ENCODE measurements at regions not wholly inside any gene's neighbourhood (a gene's known extent, or its start where the extent isn't known, plus 50 kb on each side); places are given as distances from the start of the nearest gene placed in this dataset.

- no peaks in the 10 kb centered on the region for H3K4me1 ChIP-seq (ENCODE audit: insufficient read depth, poor library complexity, severe bottlenecking)
- no peaks in the 10 kb centered on the region for H3K36me3 ChIP-seq (ENCODE audit: low read depth)
- no peaks in the 10 kb centered on the region for H3K27me3 ChIP-seq (ENCODE audit: insufficient read depth, poor library complexity, severe bottlenecking)
- H3K4me3 ChIP-seq (ENCODE audit: severe bottlenecking), result no peak overlapping the region
- ATAC-seq (ENCODE audit: low read depth) (no peak), DNase-seq (ENCODE audit: low spot score) (no peak)
- no peaks in the 10 kb centered on the region for H3K9me3 ChIP-seq (ENCODE audit: severe bottlenecking)
- no peak overlapping the region for H3K27ac ChIP-seq (ENCODE audit: poor library complexity, severe bottlenecking)
- TF ChIP-seq, protein P1, sequence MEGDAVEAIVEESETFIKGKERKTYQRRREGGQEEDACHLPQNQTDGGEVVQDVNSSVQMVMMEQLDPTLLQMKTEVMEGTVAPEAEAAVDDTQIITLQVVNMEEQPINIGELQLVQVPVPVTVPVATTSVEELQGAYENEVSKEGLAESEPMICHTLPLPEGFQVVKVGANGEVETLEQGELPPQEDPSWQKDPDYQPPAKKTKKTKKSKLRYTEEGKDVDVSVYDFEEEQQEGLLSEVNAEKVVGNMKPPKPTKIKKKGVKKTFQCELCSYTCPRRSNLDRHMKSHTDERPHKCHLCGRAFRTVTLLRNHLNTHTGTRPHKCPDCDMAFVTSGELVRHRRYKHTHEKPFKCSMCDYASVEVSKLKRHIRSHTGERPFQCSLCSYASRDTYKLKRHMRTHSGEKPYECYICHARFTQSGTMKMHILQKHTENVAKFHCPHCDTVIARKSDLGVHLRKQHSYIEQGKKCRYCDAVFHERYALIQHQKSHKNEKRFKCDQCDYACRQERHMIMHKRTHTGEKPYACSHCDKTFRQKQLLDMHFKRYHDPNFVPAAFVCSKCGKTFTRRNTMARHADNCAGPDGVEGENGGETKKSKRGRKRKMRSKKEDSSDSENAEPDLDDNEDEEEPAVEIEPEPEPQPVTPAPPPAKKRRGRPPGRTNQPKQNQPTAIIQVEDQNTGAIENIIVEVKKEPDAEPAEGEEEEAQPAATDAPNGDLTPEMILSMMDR (IDR thresholded peaks at IDR 0.05; ENCODE audit: poor library complexity, severe bottlenecking), result no peak
Measured at GRCh38 chr2:147547440-147547839, 297.4 kb upstream of the ACVR2A start.

DNA sequence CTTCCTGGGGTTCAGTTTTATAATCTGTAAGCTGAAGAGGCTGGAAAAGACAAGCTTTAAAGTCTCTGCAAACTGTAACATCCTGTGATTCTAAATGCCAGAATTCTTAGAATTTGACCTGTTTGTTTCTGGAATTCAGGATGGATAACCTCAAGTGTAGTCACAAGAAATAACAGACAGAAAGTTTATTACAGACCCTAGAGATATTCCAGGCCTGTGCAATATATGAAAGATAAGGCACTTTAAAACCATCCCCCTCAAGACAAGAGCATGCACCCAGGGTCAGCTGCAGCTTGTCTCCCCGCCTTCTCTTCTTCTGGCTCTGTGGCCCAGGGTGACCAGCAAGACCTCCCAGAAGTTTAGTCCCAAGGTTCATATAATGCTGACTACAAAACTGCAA is 298.7 kb upstream of the ACVR2A start:
- H3K27me3 ChIP-seq (ENCODE audit: insufficient read depth, poor library complexity, severe bottlenecking), result no peaks in the 10 kb centered on the region
- H3K4me3 ChIP-seq (ENCODE audit: severe bottlenecking), result no peak overlapping the region
- H3K27ac ChIP-seq (ENCODE audit: poor library complexity, severe bottlenecking), result no peak overlapping the region
- no peaks in the 10 kb centered on the region for H3K4me1 ChIP-seq (ENCODE audit: insufficient read depth, poor library complexity, severe bottlenecking)
- DNase-seq (ENCODE audit: low spot score) (no peak), ATAC-seq (ENCODE audit: low read depth) (no peak)
- H3K36me3 ChIP-seq (ENCODE audit: low read depth), result no peaks in the 10 kb centered on the region
- H3K9me3 ChIP-seq (ENCODE audit: severe bottlenecking), result no peaks in the 10 kb centered on the region
- TF ChIP-seq, protein P1 (IDR thresholded peaks at IDR 0.05; ENCODE audit: poor library complexity, severe bottlenecking), result no peak

- no peaks in the 10 kb centered on the region for H3K4me1 ChIP-seq (ENCODE audit: insufficient read depth, poor library complexity, severe bottlenecking)
- H3K36me3 ChIP-seq (ENCODE audit: low read depth), result no peaks in the 10 kb centered on the region
- DNase-seq (ENCODE audit: low spot score), result no peak
- no peaks in the 10 kb centered on the region for H3K9me3 ChIP-seq (ENCODE audit: severe bottlenecking)
- no peak overlapping the region for H3K4me3 ChIP-seq (ENCODE audit: severe bottlenecking)
- TF ChIP-seq, protein P1 (IDR thresholded peaks at IDR 0.05; ENCODE audit: poor library complexity, severe bottlenecking), result no peak
- no peak overlapping the region for H3K27ac ChIP-seq (ENCODE audit: poor library complexity, severe bottlenecking)
- H3K27me3 ChIP-seq (ENCODE audit: insufficient read depth, poor library complexity, severe bottlenecking), result no peaks in the 10 kb centered on the region
- 0 out of 3 replicates have a peak, but pooled peaks have one; percentile 31 for ATAC-seq (ENCODE audit: low read depth)
Measured at GRCh38 chr2:147543056-147543455, 301.8 kb upstream of the ACVR2A start.

DNA sequence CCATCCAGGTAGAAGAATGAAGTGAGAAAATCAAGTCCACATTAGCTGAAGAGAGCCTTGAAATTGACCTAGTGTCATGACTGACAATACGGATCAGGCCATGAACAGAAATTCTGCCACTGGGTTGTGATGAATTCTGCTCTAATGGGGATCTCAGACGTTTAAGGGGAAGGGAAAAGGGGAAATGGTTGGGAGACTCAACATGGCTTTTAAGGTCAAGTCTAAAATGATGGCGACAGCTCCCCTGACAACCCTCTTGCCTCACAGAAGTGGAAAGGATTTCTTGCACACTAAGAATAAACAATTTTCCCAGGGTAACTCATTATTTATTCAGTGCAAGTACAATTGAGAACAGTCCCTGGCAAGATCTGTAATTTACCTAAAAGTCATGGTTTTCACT is 302.5 kb upstream of the ACVR2A start:
- H3K9me3 ChIP-seq (ENCODE audit: severe bottlenecking), result no peaks in the 10 kb centered on the region
- H3K36me3 ChIP-seq (ENCODE audit: low read depth), result no peaks in the 10 kb centered on the region
- TF ChIP-seq, protein P1 (IDR thresholded peaks at IDR 0.05; ENCODE audit: poor library complexity, severe bottlenecking), result no peak
- no peak overlapping the region for H3K4me3 ChIP-seq (ENCODE audit: severe bottlenecking)
- DNase-seq (ENCODE audit: low spot score), result no peak
- no peak overlapping the region for H3K27ac ChIP-seq (ENCODE audit: poor library complexity, severe bottlenecking)
- H3K4me1 ChIP-seq (ENCODE audit: insufficient read depth, poor library complexity, severe bottlenecking), result no peaks in the 10 kb centered on the region
- ATAC-seq (ENCODE audit: low read depth), result no peak
- H3K27me3 ChIP-seq (ENCODE audit: insufficient read depth, poor library complexity, severe bottlenecking), result no peaks in the 10 kb centered on the region

- TF ChIP-seq, protein P1 (IDR thresholded peaks at IDR 0.05; ENCODE audit: poor library complexity, severe bottlenecking), result no peak
- H3K9me3 ChIP-seq (ENCODE audit: severe bottlenecking), result no peaks in the 10 kb centered on the region
- H3K4me3 ChIP-seq (ENCODE audit: severe bottlenecking), result no peak overlapping the region
- no peaks in the 10 kb centered on the region for H3K27me3 ChIP-seq (ENCODE audit: insufficient read depth, poor library complexity, severe bottlenecking)
- ATAC-seq (ENCODE audit: low read depth) (no peak), DNase-seq (ENCODE audit: low spot score) (no peak)
- H3K36me3 ChIP-seq (ENCODE audit: low read depth), result no peaks in the 10 kb centered on the region
- H3K4me1 ChIP-seq (ENCODE audit: insufficient read depth, poor library complexity, severe bottlenecking), result no peaks in the 10 kb centered on the region
- H3K27ac ChIP-seq (ENCODE audit: poor library complexity, severe bottlenecking), result no peak overlapping the region
Measured at GRCh38 chr2:147541314-147541713, 303.5 kb upstream of the ACVR2A start.

Data from RWPE2 (cell line).